LNCaP clone FGC (cell line): ENCODE measurements at regions not wholly inside any gene's neighbourhood (a gene's known extent, or its start where the extent isn't known, plus 50 kb on each side); places are given as distances from the start of the nearest gene placed in this dataset.
"Not testable (repeated sequence)": the region's sequence is repeated elsewhere in the genome, so short reads cannot be mapped to it uniquely, and the experiment has no call there.

Source experiments
- DNase-seq: peaks from one replicate; pipeline ENCODE4 v3.0.0-alpha.2; 2011; ENCODE audit warnings: low read depth
- H3K4me3 ChIP-seq: 2 replicates; pipeline ENCODE4 v1.5.1; 2011; ENCODE audit warnings: mild to moderate bottlenecking, low read depth, low read length, control low read depth
- CTCF ChIP-seq: IDR thresholded peaks from 2 replicates; pipeline ENCODE4 v1.5.1; 2012; ENCODE audit warnings: mild to moderate bottlenecking; ENCODE audit not compliant: control insufficient read depth, insufficient read depth; ENCODE audit errors: extremely low read depth

- H3K4me3 ChIP-seq: no peak overlapping the region
- DNase-seq: no peak
- no peak for TF ChIP-seq CTCF
Measured at GRCh38 chrX:82528525-82528924, 979.6 kb upstream of the POU3F4 start.

- no peak for DNase-seq
- H3K4me3 ChIP-seq: no peak overlapping the region
- no peak for TF ChIP-seq CTCF
Measured at GRCh38 chrX:82534086-82534597, 973.9 kb upstream of the POU3F4 start.

- not testable (repeated sequence) for DNase-seq, H3K4me3 ChIP-seq
Measured at GRCh38 chrX:82537205-82537604, 970.9 kb upstream of the POU3F4 start.

GRCh38 chrX:82541822-82542221, 966.3 kb upstream of the POU3F4 start:
- TF ChIP-seq CTCF: no peak
- no peak overlapping the region for H3K4me3 ChIP-seq
- no peak for DNase-seq

GRCh38 chrX:82552201-82552600, 955.9 kb upstream of the POU3F4 start:
- not testable (repeated sequence) for H3K4me3 ChIP-seq

GRCh38 chrX:82556588-82556987, 951.5 kb upstream of the POU3F4 start:
- no peak for TF ChIP-seq CTCF
- H3K4me3 ChIP-seq: no peak overlapping the region
- no peak for DNase-seq

More at GRCh38 chrX:82552201-82552600, 955.9 kb upstream of the POU3F4 start:
- not testable (repeated sequence) for DNase-seq

- no peak overlapping the region for H3K4me3 ChIP-seq
- DNase-seq: no peak
- TF ChIP-seq CTCF: no peak
Measured at GRCh38 chrX:82585868-82586267, 922.2 kb upstream of the POU3F4 start.

- no peak overlapping the region for H3K4me3 ChIP-seq
- no peak for DNase-seq
- TF ChIP-seq CTCF: no peak
Measured at GRCh38 chrX:82589410-82589809, 918.7 kb upstream of the POU3F4 start.
